ENCODE measurements at regions not wholly inside any gene's neighbourhood (a gene's known extent, or its start where the extent isn't known, plus 50 kb on each side); places are given as distances from the start of the nearest gene placed in this dataset.
A peak's percentile ranks its signal among the peaks of the same experiment; 100 is the strongest.

GRCh38 chr2:54048117-54048785 lies 67.2 kb upstream of the ACYP2 start:
- peak; percentile 20; the same call in 1 of the 2 replicates for TF ChIP-seq CTCF (IDR thresholded peaks at IDR 0.05; ENCODE audit: low read length)
- TF ChIP-seq EZH2 (IDR thresholded peaks at IDR 0.05; ENCODE audit: borderline replicate concordance, low read length): no peak

Data from OCI-LY1 (cell line).